AG04450 (cell line): ENCODE measurements at regions not wholly inside any gene's neighbourhood (a gene's known extent, or its start where the extent isn't known, plus 50 kb on each side); places are given as distances from the start of the nearest gene placed in this dataset.

ENCODE experiments used
- CTCF ChIA-PET: fragments of 300-600, 350-600 bp; formaldehyde crosslinking; extraction: SDS; loops from one replicate; lab custom pipeline; 2022; ENCODE audit warnings: antibody characterized with exemption, inconsistent platforms; lab: Charles Lee
- POLR2A ChIA-PET: fragments of 350-600 bp; formaldehyde crosslinking; extraction: SDS; loops from one replicate; lab custom pipeline; 2021; ENCODE audit warnings: antibody characterized with exemption, inconsistent platforms; lab: Yijun Ruan, JAX
- DNase-seq: peaks from one replicate; pipeline ENCODE4 v3.0.0-alpha.2; 2011; ENCODE audit warnings: low read depth, low spot score
- H3K27ac ChIP-seq: one replicate; pipeline ENCODE4 v1.5.1; 2012; ENCODE audit warnings: low read depth, low read length, control low read depth
- H3K27me3 ChIP-seq: one replicate; pipeline ENCODE4 v1.6.0; 2012; ENCODE audit warnings: low read length; ENCODE audit not compliant: control insufficient read depth, insufficient read depth
- H3K4me3 ChIP-seq: 2 replicates; pipeline ENCODE4 v1.5.1; 2011; ENCODE audit warnings: mild to moderate bottlenecking, low read depth, low read length, control low read depth
- H3K9me3 ChIP-seq: 2 replicates; pipeline ENCODE4 v1.5.1; 2012; ENCODE audit warnings: low read length; ENCODE audit not compliant: control insufficient read depth, insufficient read depth
- CTCF ChIP-seq: IDR thresholded peaks from 2 replicates; pipeline ENCODE4 v1.5.1; 2011; ENCODE audit warnings: low read depth, low read length, control low read depth, inconsistent platforms

- ChIA-PET CTCF (no interaction called here), POLR2A (no interaction called here)
- Histone ChIP-seq H3K27ac (no peak overlapping the region), H3K27me3 (no peaks in the 10 kb centered on the region), H3K9me3 (0 out of 2 replicates have a peak, but pooled peaks cover 3% of the 10 kb centered on the region), H3K4me3 (no peak overlapping the region)
- no peak for DNase-seq
- TF ChIP-seq CTCF: no peak
Observed at GRCh38 chr3:6571448-6571847, 289.5 kb upstream of the GRM7 start.

DNA sequence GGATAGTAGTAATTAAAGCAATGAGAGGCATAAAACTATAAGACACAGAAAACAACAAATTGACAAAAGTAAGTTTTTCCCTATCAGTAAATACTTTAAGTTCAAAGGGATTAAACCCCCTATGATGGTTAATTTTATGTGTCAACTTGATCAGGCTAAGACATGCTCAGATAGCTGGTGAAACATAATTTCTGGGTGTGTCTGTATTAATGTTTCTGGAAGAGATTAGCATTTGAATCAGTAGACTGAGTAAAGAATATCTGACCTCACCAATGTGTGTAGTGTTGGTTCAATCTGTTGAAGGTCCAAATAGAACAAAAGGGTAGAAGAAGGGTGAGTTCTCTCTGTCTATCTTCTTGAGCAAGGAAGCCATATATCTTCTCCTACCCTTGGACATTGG lies 283.3 kb upstream of the GRM7 start:
- no peak for DNase-seq
- POLR2A ChIA-PET: no interaction called here
- Histone ChIP-seq H3K4me3 (no peak overlapping the region), H3K27me3 (no peaks in the 10 kb centered on the region), H3K9me3 (0 out of 2 replicates have a peak, but pooled peaks cover 3% of the 10 kb centered on the region), H3K27ac (no peak overlapping the region)
- CTCF ChIA-PET: no interaction called here
- TF ChIP-seq CTCF: no peak

DNA sequence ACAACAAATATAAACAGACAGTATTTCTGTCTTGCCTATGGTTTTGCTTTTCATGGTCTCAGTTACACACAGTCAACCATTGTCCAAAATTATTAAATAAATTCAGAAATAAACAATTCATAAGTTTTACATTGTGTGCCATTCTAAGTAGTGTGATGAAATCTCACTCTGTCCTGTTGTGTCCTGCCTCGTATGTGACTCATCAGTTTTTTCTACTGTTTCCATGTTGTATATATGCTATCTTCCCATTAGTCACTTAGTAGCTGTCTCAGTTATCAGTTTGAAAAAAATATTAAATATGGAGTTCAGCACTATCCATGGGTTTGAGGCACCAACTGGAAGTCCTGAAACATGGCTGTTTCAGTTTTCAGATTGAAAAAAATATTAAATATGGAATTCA lies 282.4 kb upstream of the GRM7 start:
- DNase-seq: no peak
- Histone ChIP-seq H3K27me3 (no peaks in the 10 kb centered on the region), H3K27ac (no peak overlapping the region), H3K4me3 (no peak overlapping the region), H3K9me3 (no peaks in the 10 kb centered on the region)
- ChIA-PET CTCF (no interaction called here), POLR2A (no interaction called here)
- no peak for TF ChIP-seq CTCF

GRCh38 chr3:6580808-6581207 lies 280.1 kb upstream of the GRM7 start:
- Histone ChIP-seq H3K4me3 (no peak overlapping the region), H3K9me3 (peaks cover 3% of the 10 kb centered on the region; the same call in 1 of the 2 replicates), H3K27ac (no peak overlapping the region), H3K27me3 (no peaks in the 10 kb centered on the region)
- TF ChIP-seq CTCF: no peak
- POLR2A ChIA-PET: no interaction called here
- CTCF ChIA-PET: no interaction called here
- DNase-seq: no peak

DNA sequence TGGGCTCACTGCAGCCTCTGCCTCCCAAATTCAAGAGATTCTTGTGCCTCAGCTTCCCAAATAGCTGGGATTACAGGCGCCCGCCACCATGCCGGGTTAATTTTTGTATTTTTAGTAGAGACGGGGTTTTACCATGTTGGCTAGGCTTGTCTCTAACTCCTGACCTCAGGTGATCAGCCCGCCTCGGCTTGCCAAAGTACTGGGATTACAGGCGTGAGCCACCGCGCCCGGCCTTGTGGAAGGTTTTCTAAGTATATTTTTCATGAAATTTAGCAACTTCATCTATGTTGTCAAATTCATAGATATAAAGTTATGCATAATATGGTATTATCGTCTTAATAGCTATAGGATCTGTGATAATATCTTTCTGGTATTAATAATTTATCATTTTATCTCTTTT lies 275.6 kb upstream of the GRM7 start:
- POLR2A ChIA-PET: no interaction called here
- Histone ChIP-seq H3K27ac (no peak overlapping the region), H3K27me3 (no peaks in the 10 kb centered on the region), H3K4me3 (no peak overlapping the region), H3K9me3 (peaks cover 3% of the 10 kb centered on the region; the same call in 1 of the 2 replicates)
- no peak for DNase-seq
- TF ChIP-seq CTCF: no peak
- CTCF ChIA-PET: no interaction called here
